NCI-H345 treated with DMSO at 0.1 percent for 48 hours (cell line): ENCODE measurements at regions not wholly inside any gene's neighbourhood (a gene's known extent, or its start where the extent isn't known, plus 50 kb on each side); places are given as distances from the start of the nearest gene placed in this dataset.

Experiments
- DNase-seq: peaks from one replicate; lab custom pipeline; 2025; ENCODE audit not compliant: unreplicated experiment; lab: John Stamatoyannopoulos, UW

- DNase-seq, result no peak
Measured at GRCh38 chr18:64663086-64663485, 514.2 kb upstream of the LINC00305 start.

GRCh38 chr18:64659196-64659595 is 510.3 kb upstream of the LINC00305 start:
- DNase-seq, result no peak

DNA sequence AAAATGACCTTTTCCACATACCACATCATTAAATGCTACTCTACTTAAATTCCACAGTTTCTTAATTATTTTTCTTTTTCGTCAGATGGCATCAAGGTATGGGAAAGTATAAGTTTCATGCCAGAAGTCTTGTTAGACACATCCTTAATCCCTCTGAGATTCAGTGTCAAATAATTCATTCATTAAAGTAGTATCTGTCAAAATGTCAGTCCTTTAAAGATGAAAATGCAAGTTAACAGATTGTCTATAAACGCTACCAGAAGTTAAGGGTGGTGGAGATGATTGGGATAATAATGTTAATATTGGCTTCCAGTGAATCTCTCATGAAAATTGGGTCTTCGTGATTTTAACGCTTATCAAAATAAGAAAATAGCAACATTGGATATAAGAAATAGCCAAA is 504.2 kb upstream of the LINC00305 start:
- DNase-seq, result no peak

DNA sequence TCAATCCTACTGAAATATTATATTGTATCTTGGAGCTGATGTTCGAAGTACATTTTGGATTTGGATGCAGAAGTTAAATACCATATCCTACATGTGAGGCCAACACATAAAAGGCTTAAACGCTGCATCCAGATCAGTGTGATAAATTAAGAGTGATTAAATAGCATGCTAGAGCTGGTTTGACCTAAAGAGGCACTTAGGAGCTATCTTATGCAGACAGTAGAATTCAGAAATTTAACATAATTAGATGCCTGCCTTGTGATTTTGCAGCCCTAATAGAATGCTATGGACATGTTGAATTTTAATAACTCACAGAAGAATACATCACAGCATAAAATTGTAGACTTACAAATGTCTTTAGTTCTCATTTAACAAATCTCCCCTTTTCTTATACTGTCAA is 501.2 kb upstream of the LINC00305 start:
- no peak for DNase-seq

GRCh38 chr18:64645753-64646152 is 496.9 kb upstream of the LINC00305 start:
- DNase-seq, result no peak

DNA sequence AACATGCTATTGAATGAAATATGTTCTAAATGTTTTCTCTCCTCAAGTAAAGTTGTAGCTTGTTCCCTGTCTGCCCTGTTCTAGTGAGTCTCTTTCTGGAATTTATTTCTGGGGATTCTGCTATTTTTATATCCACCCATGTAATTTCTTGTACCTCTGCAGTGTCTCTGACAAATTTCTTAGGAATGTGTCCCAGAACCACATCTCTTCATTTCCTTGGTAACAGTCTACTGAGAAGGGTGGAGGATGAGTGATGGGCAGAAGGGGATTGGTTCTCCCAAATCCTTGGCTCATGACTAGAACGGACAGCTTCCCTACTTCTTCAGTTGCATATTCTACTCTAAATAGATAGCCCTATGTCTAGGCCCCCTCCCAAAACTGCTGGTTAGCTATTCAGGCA is 490.6 kb upstream of the LINC00305 start:
- DNase-seq, result no peak

DNA sequence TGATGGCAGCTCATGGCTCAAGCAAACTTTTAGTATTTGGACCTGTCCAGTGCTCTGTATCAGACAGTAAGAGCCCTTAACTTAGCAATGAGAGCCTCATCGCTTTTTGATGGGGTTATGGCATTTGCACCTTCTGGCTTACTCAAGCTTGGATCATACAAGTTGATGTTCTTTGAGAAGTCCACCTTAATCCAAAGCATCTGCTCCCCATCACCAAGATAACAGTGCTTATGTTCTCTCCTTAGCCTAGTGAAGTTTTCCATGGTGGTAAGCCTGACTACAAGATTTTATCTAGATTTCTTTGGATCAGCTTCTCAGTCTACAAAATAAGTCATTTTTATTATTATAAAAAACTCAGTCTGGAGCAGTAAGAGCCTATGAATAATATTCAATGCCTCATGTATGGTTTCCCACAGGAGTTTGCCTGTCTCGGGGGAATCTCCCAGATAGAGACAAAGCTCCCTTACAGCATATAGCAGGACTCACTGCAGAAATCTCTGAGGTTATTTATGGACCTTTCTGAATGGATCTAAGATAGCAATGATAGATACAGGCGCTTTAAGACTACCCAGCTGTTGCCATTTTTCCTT is 472.2 kb upstream of the LINC00305 start:
- DNase-seq, result no peak

- no peak for DNase-seq
Measured at GRCh38 chr18:64618390-64618789, 469.5 kb upstream of the LINC00305 start.

- no peak for DNase-seq
Measured at GRCh38 chr18:64615021-64615420, 466.1 kb upstream of the LINC00305 start.

GRCh38 chr18:64614446-64614845 is 465.6 kb upstream of the LINC00305 start:
- no peak for DNase-seq

DNA sequence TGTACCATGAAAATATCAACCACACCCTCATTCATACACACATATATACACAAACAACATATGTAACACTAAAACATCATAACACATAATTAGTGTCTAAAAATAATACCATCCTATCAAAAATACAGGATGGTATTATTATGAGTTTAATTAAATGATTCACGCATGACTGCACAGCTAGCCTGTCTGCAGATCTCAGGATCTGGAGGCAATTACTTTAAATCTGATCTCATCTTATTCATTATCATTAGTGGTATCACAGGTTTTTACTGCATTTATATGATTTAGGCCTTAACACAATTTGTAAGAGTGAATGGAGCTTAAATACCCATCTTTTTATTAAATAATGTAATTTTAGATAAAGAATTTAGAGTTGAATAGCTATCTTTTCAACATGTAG is 443.4 kb upstream of the LINC00305 start:
- no peak for DNase-seq

DNA sequence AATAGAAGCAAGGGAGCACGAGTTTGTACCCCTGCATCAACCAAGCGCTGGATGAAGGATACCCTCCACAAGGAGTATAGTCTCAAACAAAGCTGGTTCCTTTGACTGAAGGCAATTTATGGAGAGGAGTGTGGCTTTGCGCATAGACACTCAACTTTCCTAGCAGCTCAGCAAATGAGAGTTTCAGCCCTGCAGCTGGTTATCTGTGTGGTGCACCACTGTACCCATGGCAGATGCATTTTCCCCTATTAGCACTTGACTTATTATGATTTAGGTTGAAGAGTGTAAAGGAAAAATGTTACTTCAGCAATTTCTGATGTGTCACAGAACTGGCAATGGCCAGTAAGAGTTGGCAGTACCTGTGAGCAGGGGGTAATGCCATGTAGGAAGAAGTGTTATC is 440.1 kb upstream of the LINC00305 start:
- no peak for DNase-seq

DNA sequence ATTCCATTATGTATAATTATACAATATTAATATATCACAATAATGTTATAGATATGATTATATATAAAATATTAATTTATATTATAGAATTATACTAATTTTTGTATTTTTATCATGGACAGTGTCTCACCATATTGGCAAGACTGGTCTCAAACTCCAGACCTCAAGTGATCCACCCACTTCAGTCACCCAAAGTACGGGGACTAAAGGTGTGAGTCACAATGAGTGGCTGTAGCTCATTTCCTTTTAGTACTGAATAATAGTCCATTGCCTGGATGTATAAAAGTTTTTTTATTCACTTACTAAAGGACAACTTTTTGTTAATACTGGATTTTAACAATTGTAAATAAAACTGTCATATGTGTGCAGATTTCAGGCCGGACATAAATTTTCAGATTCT is 417.6 kb upstream of the LINC00305 start:
- no peak for DNase-seq

DNA sequence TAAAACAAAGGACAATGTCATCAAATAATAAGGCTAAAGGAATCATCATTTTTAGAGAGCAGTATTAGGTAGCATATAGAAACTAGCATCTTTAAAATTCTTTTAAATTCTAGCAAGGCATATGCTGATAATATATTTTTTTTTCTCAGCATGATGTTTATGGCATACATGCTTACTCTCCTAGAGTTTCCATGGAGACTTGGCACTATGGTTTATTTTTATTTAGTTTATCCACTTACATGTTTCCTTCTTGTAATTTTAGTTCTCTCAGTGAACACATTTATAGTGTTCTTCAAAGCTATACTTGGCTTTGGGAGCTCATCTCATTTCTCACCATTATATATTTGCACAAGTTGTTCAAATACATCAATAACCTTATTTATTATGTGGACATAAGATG is 413.8 kb upstream of the LINC00305 start:
- DNase-seq, result no peak

- DNase-seq, result no peak
Measured at GRCh38 chr18:64546451-64546850, 397.6 kb upstream of the LINC00305 start.

DNA sequence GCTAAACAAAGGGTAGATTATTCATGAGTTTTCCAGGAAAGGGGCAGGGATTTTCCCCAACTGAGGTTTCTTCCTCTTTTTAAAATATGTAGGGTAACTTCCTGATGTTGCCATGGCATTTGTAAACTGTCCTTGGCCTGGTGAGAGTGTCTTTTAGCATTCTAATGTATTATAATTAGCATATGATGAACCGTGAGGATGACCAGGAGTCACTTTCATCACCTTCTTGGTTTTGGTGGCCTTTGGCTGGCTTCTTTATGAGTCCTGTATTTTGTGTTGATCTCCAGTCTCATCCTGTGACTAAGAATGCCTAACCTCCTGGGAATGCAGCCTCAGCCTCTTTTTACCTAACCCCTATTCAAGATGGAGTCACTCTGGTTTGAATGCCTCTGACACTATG is 391.0 kb upstream of the LINC00305 start:
- DNase-seq, result no peak

DNA sequence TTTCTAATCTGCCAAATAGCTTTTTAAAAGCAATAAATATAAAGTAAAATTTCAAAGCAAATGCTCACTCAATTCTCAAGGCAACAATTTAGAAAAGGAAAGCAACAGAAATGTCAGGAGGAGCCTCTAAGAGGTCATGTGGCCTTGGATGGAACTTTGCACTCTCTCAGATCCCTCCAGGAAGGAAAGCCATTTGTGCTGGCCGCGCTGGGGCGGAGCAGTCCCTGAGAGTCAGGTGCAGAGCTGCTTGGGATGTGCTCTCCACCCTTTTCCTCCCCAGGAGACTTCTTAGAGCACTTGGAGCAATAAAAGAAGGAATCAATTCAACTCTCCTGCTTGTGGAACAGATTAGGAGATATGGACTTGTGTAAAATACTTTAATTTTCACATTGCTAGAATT is 379.8 kb upstream of the LINC00305 start:
- DNase-seq, result no peak

- no peak for DNase-seq
Measured at GRCh38 chr18:64519201-64519600, 370.3 kb upstream of the LINC00305 start.

DNA sequence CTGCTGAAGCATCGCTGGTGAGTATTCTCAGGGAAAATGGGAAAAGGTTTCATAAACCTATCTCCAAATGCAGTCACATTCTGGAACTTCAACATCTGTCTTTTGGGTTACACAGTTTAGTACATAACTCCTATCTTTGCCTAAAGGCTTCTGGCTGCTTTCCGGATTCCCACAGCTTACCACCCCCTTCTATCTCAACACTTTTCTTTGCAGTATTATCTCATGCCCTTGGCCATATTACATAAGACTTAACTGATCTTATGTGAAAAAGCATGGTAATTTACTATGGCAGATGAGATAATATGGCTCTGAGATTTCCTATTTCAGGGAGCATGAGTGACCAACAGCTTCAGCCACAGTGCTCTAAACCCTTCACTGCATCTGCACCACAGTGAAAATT is 369.3 kb upstream of the LINC00305 start:
- no peak for DNase-seq

DNA sequence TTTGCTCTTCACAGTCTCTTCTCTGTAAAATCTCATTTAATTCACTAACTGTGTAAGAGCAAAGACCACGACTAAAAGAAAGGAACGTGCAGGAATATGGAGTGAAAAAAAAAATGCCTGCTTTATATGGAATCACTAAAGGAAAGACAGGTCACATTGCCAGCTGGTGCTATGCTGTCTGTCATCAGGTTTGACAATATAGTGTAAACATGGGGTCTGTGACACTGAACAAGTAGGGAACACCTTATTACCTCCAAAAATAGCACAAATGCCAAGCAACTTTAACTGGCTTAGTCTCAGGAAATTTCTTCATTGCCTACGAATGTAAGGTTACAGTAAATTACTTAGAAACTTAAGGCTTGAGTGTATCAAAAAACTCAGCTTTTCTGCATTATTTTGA is 364.5 kb upstream of the LINC00305 start:
- no peak for DNase-seq

GRCh38 chr18:64490207-64490606 is 341.3 kb upstream of the LINC00305 start:
- no peak for DNase-seq

DNA sequence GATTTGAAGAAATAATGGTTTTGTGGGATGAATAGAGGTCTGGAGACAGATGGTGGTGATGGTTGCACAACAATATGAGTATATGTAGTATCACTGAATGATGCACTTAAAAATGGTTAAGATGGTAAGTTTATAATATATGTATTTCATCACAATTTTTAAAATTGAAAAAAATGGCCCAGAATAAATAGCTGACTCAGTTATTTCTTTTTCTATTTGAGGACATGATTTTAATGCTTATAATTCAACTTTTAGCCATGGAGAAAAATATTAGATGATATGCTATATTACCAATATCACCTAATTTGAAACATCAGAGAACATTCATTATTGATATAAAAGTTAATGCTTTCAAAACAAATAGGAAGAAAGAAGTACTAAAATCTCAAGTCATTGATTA is 339.8 kb upstream of the LINC00305 start:
- no peak for DNase-seq

DNA sequence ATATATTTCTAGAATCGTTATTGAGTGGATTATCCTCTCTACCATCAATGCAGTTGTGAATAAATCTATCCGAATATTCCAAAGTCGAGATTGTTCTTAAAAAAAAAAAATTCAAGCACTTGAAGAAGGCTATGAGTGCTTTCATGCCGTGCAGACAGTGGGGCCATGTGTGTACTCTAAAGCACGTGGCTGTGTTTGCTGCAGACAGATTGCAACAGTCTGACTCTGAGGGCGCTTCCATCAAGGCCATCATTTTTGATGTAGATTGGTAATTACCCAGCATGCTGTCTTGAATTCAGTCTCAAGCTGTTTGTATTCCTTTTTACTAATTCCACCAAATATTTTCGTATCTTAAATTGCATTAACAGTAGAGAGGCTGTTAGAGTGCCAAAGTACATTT is 325.9 kb upstream of the LINC00305 start:
- DNase-seq, result no peak

- DNase-seq, result no peak
Measured at GRCh38 chr18:64474255-64474654, 325.4 kb upstream of the LINC00305 start.
